Lower leg skin (tissue), 4 donors: ENCODE measurements at regions not wholly inside any gene's neighbourhood (a gene's known extent, or its start where the extent isn't known, plus 50 kb on each side); places are given as distances from the start of the nearest gene placed in this dataset.
"Not testable (repeated sequence)": the region's sequence is repeated elsewhere in the genome, so short reads cannot be mapped to it uniquely, and the experiment has no call there.

ENCODE experiments used
- DNase-seq, 2 donors: peaks; one replicate each; pipeline ENCODE4 v3.0.0-alpha.2; 2019; ENCODE audit warnings: low spot score in 2 of 2
- H3K4me3 ChIP-seq: fragments of 200-600 bp; sonication (generic); 2 replicates; pipeline ENCODE4 v1.5.1; 2017; ENCODE audit warnings: mild to moderate bottlenecking, low read depth; ENCODE audit not compliant: poor library complexity, severe bottlenecking
- POLR2A ChIP-seq, 2 donors: fragments of 450-650 bp; IDR thresholded peaks; one replicate each; pipeline ENCODE4 v1.6.1; 2016 to 2017; ENCODE audit warnings: antibody characterized with exemption in 2 of 2, mild to moderate bottlenecking in 1 of 2, moderate library complexity in 1 of 2
- WGBS, 2 donors: methylation state at CpG; one replicate each; pipeline ENCODE4 v1.1.5; 2018; 5-methylcytosine and 5-hydroxymethylcytosine counted together
- intact Hi-C: fragments of 100-400 bp; cut with DNase I; formaldehyde crosslinking; loops from one replicate; pipeline ENCODE4 v1.15.0; 2023; ENCODE audit warnings: low total_unique reads
- TF ChIP-seq, protein P1 (sequence below), 3 donors: fragments of 450-650 bp; IDR thresholded peaks; one replicate each; pipeline ENCODE4 v1.5.1; 2016; ENCODE audit warnings: antibody characterized with exemption in 3 of 3, mild to moderate bottlenecking in 3 of 3, moderate library complexity in 2 of 3

DNA sequence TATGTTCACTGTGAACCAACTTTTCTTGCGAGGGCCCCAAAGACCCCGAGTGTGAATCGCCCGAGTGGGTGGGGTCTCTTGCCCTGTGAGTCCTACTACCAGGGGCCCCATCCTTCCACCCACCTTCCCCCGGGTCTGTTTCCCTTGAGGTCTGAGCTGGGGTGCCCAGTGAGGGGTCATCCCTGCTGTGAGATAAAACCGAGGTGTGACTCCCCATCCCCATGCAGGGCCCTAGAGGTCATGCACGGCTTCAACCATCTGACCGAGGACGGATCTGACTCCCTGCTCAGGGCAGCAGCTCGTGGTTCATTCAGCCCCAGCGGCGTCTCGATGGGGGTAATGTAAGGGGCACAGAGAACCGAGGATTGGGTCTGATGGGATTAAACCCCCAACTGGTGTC, 103.1 kb upstream of the SULF2 start:
- DNase-seq: no peak
- H3K4me3 ChIP-seq: no peak overlapping the region
- TF ChIP-seq, protein P1, sequence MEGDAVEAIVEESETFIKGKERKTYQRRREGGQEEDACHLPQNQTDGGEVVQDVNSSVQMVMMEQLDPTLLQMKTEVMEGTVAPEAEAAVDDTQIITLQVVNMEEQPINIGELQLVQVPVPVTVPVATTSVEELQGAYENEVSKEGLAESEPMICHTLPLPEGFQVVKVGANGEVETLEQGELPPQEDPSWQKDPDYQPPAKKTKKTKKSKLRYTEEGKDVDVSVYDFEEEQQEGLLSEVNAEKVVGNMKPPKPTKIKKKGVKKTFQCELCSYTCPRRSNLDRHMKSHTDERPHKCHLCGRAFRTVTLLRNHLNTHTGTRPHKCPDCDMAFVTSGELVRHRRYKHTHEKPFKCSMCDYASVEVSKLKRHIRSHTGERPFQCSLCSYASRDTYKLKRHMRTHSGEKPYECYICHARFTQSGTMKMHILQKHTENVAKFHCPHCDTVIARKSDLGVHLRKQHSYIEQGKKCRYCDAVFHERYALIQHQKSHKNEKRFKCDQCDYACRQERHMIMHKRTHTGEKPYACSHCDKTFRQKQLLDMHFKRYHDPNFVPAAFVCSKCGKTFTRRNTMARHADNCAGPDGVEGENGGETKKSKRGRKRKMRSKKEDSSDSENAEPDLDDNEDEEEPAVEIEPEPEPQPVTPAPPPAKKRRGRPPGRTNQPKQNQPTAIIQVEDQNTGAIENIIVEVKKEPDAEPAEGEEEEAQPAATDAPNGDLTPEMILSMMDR (IDR thresholded peaks at IDR 0.05): no peak
- TF ChIP-seq POLR2A (IDR thresholded peaks at IDR 0.05): no peak
- intact Hi-C loops: no loop called here
- 89 to 92% methylated on average over 14 of the region's 14 CpGs for WGBS, 2 donors

DNA sequence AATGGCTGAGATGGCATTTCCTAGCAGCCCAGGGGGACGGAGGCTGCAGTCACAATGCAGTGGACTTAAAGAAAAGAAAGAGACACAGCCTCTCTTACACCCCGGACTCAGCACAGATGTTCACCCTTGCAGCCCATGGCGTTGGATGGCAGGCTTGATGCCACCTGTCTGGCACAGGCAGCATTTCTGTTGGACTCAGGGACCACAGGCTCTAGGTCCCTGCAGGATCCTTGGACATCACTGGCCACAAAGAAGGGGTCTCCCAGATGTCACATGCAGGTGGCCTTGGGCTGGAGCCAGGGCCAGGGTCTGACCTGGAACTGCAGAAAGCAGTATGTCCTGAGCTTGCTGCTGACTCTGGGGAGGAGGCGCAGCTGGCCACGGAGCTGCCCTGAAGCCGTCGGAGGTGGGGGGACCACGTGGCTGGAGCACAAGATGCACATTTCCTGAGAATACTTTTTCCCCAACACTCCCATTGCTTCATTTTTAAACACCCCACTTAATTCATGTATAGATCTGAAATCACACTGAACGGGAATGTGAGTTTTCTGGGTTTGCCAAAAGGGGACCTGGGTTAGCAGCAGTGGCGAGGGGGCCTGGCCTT, 102.3 kb upstream of the SULF2 start:
- intact Hi-C loops: no loop called here
- WGBS, 2 donors: 84 to 86% methylated on average over 10 of the region's 10 CpGs
- TF ChIP-seq, protein P1 (IDR thresholded peaks at IDR 0.05): no peak
- TF ChIP-seq POLR2A (IDR thresholded peaks at IDR 0.05): no peak
- H3K4me3 ChIP-seq: no peak overlapping the region
- no peak for DNase-seq

DNA sequence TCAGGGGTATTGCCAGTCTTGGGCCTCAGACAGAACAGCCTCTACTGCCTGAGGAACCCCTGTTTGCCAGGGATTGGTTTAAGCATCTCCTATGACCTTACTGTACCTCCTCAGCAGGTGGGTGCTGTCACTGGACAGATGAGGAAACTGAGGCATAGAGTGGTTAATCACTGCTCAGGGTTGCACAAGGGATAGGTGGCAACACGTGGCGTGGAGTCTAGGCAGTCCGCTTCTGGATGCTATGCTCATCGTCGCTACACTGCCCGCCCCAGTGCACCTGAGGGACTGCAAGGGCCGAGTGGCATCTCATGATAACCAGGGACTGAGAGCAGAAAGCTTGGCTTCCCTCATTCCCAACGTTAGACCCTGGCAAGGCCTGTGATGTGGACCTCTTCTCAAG, 101.8 kb upstream of the SULF2 start:
- intact Hi-C loops: no loop called here
- TF ChIP-seq, protein P1 (IDR thresholded peaks at IDR 0.05): no peak
- no peak for TF ChIP-seq POLR2A (IDR thresholded peaks at IDR 0.05)
- WGBS, 2 donors: 87 to 88% methylated on average over 8 of the region's 8 CpGs
- peak in 1 of 2 donors; percentile 58 for DNase-seq
- no peak overlapping the region for H3K4me3 ChIP-seq

DNA sequence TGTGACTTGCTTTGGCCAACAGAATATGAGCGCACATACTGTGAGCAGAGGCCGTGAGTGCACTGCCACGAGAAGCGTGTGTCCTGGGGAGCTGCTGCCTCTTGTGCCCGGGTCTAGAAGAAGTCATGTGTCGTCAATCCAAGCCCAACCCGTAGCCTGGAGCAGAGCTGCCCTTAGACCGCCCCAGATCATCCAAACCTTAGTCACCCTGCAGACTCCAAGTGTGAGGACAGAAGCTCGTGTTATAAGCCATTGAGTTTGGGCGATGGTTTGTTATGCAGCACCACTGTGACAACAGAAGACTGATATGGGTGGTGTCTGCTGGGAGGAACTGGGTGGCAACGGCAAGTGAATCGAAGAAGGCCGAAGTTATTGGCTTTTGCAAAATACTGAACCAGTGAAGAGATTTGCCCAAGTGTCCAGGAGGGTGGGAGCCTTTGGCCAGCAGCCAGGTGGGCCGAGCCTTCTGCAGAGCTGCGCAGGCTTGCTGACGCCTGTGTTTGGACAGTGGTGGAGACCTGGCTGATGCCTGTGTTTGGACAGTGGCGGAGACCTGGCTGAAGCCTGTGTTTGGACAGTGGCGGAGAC, 101.3 kb upstream of the SULF2 start:
- intact Hi-C loops: no loop called here
- DNase-seq: peak in 1 of 2 donors; percentile 34
- WGBS, 2 donors: 85 to 92% methylated on average over 18 of the region's 18 CpGs

DNA sequence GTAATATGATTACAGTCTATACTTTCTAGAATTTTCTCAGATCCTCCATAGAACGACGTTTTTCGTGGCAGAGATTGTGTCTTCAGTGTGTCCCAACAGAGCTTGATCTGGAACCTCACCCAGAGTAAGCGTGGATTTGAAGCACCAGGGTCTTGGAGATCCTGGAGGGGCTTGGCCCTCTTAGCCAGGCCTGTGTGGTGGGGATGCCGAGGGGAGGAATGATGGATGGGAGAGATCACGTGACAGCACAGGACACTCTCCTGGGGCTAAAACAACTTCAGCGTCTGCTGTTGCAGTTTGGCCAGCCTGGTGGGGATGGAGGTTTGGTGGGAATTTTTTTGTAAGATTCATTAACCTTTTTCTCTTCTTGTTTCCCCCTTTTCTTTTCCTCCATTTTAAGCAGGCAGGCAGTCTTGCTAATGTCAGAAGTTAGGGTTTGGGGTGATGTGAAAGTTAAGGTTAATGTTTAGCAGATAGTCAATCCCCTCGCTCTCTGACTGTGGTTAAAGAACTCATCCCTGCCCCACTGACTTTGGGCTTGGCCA, 100.7 kb upstream of the SULF2 start:
- no peak for TF ChIP-seq POLR2A (IDR thresholded peaks at IDR 0.05)
- DNase-seq: no peak
- H3K4me3 ChIP-seq: no peak overlapping the region
- 86 to 92% methylated on average over 8 of the region's 8 CpGs for WGBS, 2 donors
- intact Hi-C loops: no loop called here

More for the DNA sequence above, 101.3 kb upstream of the SULF2 start:
- TF ChIP-seq POLR2A (IDR thresholded peaks at IDR 0.05): no peak
- TF ChIP-seq, protein P1 (IDR thresholded peaks at IDR 0.05): no peak
- H3K4me3 ChIP-seq: no peak overlapping the region

DNA sequence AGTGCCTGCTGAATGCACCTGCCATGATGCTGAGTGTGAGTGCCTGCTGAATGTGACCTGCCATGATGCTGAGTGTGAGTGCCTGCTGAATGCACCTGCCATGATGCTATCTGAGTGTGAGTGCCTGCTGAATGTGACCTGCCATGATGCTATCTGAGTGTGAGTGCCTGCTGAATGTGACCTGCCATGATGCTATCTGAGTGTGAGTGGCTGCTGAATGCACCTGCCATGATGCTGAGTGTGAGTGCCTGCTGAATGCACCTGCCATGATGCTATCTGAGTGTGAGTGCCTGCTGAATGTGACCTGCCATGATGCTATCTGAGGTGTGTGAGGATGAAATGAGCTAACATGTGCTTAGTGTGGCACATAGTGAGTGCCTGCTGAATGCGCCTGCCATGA, 98.7 kb upstream of the SULF2 start:
- WGBS, 2 donors: 27 to 100% methylated on average over 1 of the region's 1 CpG
- intact Hi-C loops, H3K4me3 ChIP-seq, DNase-seq: not testable (repeated sequence)

DNA sequence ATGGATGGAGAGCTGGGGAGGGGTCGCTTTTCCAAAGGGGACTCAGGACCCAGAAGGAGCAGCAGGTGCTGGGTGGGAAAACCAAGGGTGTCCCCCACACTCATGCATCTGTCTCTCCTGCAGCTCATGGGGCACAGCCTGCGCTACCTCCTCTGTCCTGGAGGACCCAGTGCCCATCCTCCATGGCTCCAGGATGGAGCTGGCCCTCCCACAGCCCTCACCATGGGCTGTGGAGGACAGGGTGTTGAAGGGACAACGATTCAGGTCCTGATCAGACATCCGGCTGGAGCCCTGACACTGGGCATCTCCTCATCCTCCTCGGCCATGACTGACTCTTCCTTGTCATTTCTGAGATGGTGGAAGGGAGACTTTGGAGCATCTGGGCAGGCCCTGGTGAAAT, 97.9 kb upstream of the SULF2 start:
- no peak overlapping the region for H3K4me3 ChIP-seq
- 73 to 87% methylated on average over 4 of the region's 5 CpGs for WGBS, 2 donors
- no peak for DNase-seq
- intact Hi-C loops: no loop called here
- TF ChIP-seq, protein P1 (IDR thresholded peaks at IDR 0.05): no peak
- TF ChIP-seq POLR2A (IDR thresholded peaks at IDR 0.05): no peak
